ENCODE measurements at regions not wholly inside any gene's neighbourhood (a gene's known extent, or its start where the extent isn't known, plus 50 kb on each side); places are given as distances from the start of the nearest gene placed in this dataset.

DNA sequence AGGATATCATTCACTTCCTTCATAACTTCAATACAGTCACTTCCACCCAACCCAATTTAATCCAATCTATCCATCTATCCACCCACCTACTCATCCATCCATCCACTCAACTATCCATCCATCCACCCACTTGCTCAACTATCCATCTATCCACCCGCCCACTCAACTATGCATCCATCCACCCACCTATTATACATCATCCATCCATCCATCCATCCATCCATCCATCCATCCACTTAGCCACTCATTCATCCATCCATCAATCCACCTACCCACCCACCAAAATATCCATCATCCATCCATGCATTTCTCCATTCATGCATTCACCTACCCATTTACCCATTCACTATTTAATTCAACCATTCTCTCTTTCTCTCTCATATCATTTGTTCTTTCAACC lies 179.5 kb downstream of the HAPSTR1 start:
- TF ChIP-seq, protein P1, sequence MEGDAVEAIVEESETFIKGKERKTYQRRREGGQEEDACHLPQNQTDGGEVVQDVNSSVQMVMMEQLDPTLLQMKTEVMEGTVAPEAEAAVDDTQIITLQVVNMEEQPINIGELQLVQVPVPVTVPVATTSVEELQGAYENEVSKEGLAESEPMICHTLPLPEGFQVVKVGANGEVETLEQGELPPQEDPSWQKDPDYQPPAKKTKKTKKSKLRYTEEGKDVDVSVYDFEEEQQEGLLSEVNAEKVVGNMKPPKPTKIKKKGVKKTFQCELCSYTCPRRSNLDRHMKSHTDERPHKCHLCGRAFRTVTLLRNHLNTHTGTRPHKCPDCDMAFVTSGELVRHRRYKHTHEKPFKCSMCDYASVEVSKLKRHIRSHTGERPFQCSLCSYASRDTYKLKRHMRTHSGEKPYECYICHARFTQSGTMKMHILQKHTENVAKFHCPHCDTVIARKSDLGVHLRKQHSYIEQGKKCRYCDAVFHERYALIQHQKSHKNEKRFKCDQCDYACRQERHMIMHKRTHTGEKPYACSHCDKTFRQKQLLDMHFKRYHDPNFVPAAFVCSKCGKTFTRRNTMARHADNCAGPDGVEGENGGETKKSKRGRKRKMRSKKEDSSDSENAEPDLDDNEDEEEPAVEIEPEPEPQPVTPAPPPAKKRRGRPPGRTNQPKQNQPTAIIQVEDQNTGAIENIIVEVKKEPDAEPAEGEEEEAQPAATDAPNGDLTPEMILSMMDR (IDR thresholded peaks at IDR 0.05) = no peak
- TF ChIP-seq POLR2A (IDR thresholded peaks at IDR 0.05; ENCODE audit: low read depth) (no peak), POLR2AphosphoS5 (IDR thresholded peaks at IDR 0.05) (no peak)
